GM12874 (cell line): ENCODE measurements at regions not wholly inside any gene's neighbourhood (a gene's known extent, or its start where the extent isn't known, plus 50 kb on each side); places are given as distances from the start of the nearest gene placed in this dataset.

Experiments used
- TF ChIP-seq, protein P1 (sequence below): IDR thresholded peaks from 2 replicates; pipeline ENCODE4 v1.5.1; 2011; ENCODE audit warnings: low read depth, mild to moderate bottlenecking, control low read depth, low read length, moderate library complexity; ENCODE audit not compliant: insufficient read depth

- TF ChIP-seq, protein P1, sequence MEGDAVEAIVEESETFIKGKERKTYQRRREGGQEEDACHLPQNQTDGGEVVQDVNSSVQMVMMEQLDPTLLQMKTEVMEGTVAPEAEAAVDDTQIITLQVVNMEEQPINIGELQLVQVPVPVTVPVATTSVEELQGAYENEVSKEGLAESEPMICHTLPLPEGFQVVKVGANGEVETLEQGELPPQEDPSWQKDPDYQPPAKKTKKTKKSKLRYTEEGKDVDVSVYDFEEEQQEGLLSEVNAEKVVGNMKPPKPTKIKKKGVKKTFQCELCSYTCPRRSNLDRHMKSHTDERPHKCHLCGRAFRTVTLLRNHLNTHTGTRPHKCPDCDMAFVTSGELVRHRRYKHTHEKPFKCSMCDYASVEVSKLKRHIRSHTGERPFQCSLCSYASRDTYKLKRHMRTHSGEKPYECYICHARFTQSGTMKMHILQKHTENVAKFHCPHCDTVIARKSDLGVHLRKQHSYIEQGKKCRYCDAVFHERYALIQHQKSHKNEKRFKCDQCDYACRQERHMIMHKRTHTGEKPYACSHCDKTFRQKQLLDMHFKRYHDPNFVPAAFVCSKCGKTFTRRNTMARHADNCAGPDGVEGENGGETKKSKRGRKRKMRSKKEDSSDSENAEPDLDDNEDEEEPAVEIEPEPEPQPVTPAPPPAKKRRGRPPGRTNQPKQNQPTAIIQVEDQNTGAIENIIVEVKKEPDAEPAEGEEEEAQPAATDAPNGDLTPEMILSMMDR, result no peak
Measured at GRCh38 chr1:200233393-200233792, 176.4 kb downstream of the ZNF281 start.

DNA sequence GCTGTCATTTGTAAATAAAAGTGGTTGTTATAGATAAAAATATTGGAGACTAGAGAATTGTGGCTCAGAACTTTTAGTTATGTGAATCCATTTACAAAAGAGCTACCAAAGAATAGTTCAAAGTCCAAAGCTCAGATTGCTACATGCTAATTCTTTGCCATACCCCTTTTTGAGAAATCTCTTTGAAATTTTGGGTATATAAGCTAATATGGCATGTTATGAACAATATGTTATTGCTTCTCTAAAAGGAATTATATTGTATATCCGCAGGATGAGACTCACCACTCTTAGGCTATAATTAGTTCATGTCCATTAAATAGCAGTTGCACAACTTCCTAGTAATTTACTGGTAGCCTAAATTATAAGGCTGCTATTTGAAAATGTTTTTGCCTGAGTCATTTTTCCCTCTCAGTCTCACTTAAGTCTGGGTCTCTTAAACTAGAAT, 178.0 kb downstream of the ZNF281 start:
- TF ChIP-seq, protein P1, result no peak

DNA sequence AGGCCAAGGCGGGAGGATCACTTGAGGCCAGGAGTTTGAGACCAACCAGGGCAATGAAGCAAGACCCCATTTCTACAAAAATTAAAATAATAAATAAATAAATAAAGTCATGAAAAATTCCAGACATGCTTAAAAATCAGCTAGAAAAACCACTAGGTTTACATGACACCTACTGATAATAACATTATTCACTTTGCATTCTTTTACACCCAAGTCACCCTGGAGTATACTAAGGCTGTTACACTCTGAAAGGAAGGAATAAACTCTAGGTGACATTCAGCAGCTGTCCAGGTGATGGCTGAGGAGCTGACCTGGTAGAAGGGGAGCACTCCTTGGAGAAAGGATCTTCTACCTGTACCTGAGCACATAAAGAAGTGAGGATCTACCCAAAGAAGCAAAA, 179.2 kb downstream of the ZNF281 start:
- TF ChIP-seq, protein P1, result no peak

GRCh38 chr1:200228486-200228885, 181.3 kb downstream of the ZNF281 start:
- TF ChIP-seq, protein P1, result no peak

DNA sequence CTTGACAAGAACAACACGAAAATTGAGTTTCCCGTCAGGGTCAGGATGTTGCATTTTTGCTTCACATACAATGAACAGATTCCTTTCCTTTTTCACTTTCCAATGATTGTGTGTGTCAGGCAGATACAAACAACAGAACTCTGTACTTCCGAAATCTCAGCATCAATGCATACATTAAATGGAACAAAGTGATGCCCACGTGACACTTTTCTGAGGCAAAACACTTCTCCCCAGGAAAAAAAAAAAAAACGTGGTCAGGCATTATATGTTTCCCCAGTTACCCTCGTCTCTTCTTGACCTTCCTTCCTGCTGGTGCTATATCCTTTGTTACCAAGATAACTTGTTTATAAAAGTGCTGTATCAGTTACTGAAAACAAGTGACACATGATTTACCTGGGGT, 181.8 kb downstream of the ZNF281 start:
- TF ChIP-seq, protein P1, result no peak
